NCI-H2196 (cell line): ENCODE measurements at regions not wholly inside any gene's neighbourhood (a gene's known extent, or its start where the extent isn't known, plus 50 kb on each side); places are given as distances from the start of the nearest gene placed in this dataset.
"Not testable (repeated sequence)": the region's sequence is repeated elsewhere in the genome, so short reads cannot be mapped to it uniquely, and the experiment has no call there.

ENCODE experiments used
- DNase-seq: peaks from one replicate; lab custom pipeline; 2025; ENCODE audit not compliant: unreplicated experiment; lab: John Stamatoyannopoulos, UW

GRCh38 chr9:126056312-126057021 is 270.2 kb upstream of the MVB12B start:
- peak; percentile 46 for DNase-seq

- peak; percentile 46 for DNase-seq
Measured at GRCh38 chr9:126057121-126057825, 269.4 kb upstream of the MVB12B start.

DNA sequence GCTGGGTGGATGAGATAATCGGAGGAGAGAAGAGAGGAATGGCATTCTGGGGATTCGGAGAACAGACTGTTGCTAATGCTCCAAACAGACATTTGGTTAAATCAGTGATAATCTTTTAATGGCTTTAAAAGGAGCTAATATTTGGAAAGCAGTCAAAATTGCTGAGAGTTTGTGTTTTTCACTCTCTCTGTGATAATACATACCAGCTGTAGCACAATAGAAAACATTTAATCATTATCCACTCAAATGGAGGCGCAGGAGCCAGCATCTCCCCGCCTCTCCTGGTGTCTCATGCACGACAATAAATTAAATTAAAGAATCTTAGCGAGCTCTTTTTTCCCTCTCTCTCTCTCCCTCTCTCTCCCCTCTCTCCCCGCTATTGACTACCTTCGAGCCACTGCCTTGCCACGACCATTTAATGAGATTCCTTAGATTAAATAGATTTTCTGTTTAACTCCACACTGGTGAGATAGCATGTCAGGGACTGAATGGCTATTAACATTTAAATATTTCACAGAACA is 268.6 kb upstream of the MVB12B start:
- no peak for DNase-seq

- DNase-seq = no peak
Measured at GRCh38 chr9:126058591-126058990, 268.0 kb upstream of the MVB12B start.

DNA sequence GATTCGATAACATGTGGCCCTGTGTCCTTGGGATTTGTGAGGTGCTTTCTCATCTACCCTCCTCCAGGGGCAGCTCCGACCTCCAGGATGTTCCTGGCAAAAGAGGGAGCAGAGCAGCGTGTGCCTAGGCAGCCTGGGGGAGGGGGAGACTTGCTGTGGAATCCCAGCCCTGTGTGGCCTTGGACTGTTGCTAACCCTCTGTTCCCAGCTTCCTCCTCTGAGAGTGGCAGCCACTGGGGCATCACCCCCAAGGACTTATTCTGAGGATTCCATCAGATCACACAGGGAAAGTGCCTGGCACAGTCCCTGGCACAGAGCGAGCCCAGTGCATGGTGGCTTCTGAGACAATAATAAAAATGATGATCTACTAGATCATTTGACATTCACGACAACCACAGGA is 265.1 kb upstream of the MVB12B start:
- DNase-seq = no peak

- no peak for DNase-seq
Measured at GRCh38 chr9:126062158-126062886, 264.3 kb upstream of the MVB12B start.

DNA sequence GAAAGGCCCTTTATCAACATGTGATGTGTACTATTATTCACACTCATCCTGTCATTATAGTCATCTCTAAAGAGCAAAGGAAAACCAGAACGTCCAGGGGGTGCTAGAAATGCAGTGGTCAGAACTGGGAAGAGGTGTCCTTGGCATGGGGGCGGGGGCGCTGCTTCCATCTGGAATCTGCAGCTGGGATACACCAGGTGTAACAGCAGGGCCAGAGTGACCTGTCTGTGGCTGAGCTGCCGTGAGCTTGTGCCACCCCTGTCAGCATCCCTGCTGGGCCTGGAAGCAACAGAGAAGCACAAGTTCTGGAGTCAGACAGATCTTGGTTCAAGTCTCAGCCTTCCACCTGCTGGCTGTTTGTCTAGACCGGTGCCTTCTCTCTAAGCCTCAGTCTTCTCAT is 263.3 kb upstream of the MVB12B start:
- DNase-seq = no peak

GRCh38 chr9:126066131-126066530 is 260.5 kb upstream of the MVB12B start:
- DNase-seq = no peak

- DNase-seq = no peak
Measured at GRCh38 chr9:126067031-126067734, 259.4 kb upstream of the MVB12B start.

DNA sequence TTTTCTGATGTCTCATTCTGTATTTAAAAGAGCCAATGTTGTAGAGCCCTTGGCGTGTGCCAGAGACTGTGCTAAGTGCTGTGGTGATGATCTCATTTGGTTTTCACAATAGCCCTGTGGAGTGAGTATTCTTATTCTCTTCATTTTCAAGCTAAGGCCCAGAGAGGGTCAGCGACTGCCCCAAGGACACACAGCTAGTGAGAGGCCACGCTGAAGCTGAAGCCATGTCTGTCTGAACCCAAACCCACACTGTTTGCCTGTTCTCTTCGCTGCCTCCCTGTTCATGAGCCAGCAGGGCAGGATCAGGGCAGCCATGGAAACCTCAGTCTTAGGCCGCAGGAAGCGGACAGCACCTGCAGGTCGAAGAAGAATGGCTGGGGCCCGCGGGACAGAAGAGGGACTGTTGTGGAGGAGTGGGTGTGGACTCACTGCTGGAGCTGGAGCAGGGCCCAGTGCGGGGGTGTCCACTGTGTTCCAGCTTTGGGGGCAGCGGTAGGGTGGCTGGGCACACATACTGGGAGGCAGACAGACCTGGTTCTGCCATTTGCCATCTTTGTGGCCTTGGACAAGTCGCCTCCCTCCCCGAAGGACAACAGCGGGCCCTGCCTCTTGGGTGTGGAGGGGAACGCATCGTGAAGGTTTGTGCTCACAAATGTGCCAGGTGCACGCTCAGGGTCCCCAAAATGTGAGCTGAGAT is 257.9 kb upstream of the MVB12B start:
- DNase-seq = no peak

- DNase-seq = no peak
Measured at GRCh38 chr9:126069400-126069955, 257.2 kb upstream of the MVB12B start.

GRCh38 chr9:126070058-126070655 is 256.5 kb upstream of the MVB12B start:
- DNase-seq = no peak

DNA sequence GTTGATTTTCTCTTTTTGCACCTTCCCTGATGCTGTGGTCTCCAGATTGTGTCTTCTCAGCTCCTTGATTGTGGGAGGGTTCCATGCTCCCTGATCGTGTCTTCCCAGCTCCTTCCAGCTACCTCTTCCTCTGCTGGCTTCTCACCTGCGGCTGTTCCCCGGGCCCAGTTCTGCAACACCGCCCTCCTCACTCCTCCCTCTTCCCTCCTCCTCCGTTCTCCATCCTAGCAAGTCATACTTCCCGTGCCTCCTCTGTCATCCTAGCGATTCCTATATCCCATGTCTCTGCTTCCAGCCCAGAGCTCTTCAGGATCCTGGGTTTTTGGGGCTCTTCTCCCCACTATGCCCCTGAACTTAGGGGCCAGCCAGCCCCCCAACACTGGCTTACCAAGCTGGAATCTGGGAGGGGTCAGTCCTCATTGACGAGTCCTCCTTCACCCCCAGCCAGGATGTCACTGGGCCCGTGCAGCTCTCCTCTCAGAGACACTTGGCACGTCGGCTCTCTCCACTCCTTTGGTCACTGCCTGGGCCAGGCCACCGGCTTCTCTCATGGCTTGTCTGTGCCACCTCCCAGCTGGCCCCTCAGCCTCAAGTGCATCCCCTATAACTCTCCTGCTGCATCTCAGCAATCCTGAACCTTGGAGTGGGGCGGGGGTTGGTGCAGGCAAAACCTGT is 255.4 kb upstream of the MVB12B start:
- no peak for DNase-seq

DNA sequence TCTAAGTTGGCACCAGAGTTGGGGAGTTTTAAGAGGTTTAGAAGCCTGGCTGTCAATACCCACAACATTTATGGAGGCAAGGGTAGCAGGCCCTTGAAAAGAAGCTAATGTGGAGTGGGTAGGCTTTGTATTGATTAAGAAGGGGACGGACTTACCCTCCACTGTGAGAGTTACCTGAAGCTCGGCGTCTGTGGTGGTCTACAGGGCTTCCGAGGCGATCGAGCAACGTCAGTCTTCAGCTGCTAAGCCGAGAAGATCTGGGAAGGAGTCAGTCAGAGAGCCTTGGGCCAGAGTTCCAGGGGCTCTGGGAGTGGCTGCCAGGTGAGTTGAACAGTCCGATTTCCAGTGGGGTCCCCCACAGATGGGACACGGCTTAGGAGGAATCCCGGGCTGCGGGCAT is 249.0 kb upstream of the MVB12B start:
- DNase-seq = not testable (repeated sequence)

DNA sequence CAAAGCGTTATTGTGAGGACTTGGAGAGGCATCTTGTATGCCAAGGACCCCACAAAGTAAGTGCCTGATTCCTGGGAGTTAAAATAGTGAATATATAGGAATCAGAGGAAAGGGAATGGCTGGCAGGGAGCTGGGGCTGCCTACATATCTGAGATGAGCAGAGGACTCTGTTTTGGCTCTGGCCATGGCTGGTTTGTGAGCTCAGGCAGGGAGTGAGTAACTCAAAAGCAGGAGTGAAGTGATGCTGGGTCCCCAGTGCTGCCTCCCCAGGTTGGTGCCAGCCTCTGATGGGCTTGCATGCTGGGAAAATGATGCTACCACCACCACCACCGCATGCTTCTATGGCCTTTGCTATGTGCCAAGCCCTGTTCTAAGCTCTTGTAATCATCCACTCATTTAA is 246.0 kb upstream of the MVB12B start:
- DNase-seq = no peak

- DNase-seq = peak; percentile 48
Measured at GRCh38 chr9:126081746-126082145, 244.9 kb upstream of the MVB12B start.

DNA sequence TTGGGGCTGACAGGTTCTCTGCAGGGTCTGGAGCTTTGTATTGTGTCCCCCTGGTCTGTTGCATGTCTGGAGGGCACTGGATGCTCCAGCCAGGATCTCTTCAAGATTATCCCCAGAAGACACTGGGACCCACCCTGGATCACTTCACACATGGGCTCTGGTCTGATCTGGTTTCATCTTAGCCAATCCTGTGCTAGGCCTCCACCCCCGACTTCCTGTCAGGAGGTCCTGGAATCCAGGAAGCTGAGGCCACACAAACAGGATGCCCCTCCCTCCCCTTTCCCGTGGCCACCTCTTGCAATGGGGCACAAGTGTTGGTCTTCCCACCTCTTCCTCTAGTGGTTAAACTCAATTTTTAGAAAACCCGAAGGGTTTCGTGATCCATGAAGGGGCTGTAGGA is 242.6 kb upstream of the MVB12B start:
- no peak for DNase-seq

DNA sequence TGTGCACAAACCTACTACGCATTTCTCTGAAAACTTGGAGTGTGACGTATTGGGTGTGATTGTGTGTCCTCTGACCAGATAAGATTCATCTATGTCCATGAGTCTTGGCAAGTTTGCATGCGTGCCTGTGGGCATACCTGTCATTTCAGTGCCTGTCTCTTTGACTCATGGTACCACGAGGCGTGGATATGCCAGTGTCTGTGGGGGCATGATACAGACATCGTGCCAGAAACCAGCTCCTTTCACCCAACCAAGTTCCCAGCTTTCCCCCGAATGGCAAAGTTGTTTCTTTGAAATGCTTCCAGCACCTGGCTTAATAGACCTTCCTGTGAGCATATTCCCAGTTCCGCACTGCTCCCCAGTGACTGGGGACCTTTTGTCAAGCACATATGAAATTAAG is 241.9 kb upstream of the MVB12B start:
- DNase-seq = no peak

- DNase-seq = no peak
Measured at GRCh38 chr9:126085170-126085569, 241.5 kb upstream of the MVB12B start.
